Upper lobe of left lung (tissue), 4 donors: ENCODE measurements at regions not wholly inside any gene's neighbourhood (a gene's known extent, or its start where the extent isn't known, plus 50 kb on each side); places are given as distances from the start of the nearest gene placed in this dataset.

Source experiments
- CTCF ChIP-seq, 6 experiments: fragments of 450-650 bp in 4 of 6; fragments of 200-600 bp in 2 of 6; sonication (generic) in 2 of 6; IDR thresholded peaks; one replicate each; pipeline ENCODE4 v1.5.1; 2016 to 2019; ENCODE audit warnings: antibody characterized with exemption in 6 of 6
- EP300 ChIP-seq, 4 donors: sonication (generic); formaldehyde crosslinking; IDR thresholded peaks; one replicate each; pipeline ENCODE4 v1.5.1; 2017; ENCODE audit warnings: antibody characterized with exemption in 4 of 4, control low read depth in 2 of 4
- POLR2A ChIP-seq, 4 donors: fragments of 450-650 bp; IDR thresholded peaks; one replicate each; pipeline ENCODE4 v1.5.1; 2016 to 2017; ENCODE audit warnings: antibody characterized with exemption in 4 of 4, mild to moderate bottlenecking in 2 of 4
- POLR2AphosphoS5 ChIP-seq, 2 donors: sonication (generic); formaldehyde crosslinking; IDR thresholded peaks; one replicate each; pipeline ENCODE4 v1.5.1; 2017; ENCODE audit warnings: antibody characterized with exemption in 2 of 2

DNA sequence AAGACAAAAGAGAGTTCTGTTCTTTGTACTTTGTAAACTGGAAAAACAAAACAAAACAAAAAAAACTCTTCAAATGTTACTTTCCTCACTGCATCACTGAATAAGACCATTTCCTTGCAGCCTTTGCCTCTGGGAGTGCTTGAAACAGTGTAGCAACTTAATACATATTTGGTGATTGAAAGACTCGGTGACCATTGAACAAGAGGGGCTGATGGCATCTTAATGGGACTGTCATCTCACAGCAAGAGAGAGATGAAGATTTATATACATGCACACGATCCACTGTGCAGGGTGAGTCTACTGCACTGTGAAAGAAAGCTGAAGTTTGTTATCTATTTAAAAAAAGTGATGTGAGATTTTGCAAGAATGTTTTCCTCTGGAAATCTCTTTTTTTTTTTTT is 111.9 kb upstream of the KLHL25 start:
- TF ChIP-seq POLR2AphosphoS5 (IDR thresholded peaks at IDR 0.05) (no peak), CTCF (IDR thresholded peaks at IDR 0.05) (no peak), EP300 (IDR thresholded peaks at IDR 0.05) (no peak), POLR2A (IDR thresholded peaks at IDR 0.05) (no peak)
